Left ventricle myocardium superior (tissue), 1 donor: ENCODE measurements at regions not wholly inside any gene's neighbourhood (a gene's known extent, or its start where the extent isn't known, plus 50 kb on each side); places are given as distances from the start of the nearest gene placed in this dataset.
"Not testable (repeated sequence)": the region's sequence is repeated elsewhere in the genome, so short reads cannot be mapped to it uniquely, and the experiment has no call there.

Experiments
- ATAC-seq: fragments of 200-7000 bp; cut with Tn5 transposase; one replicate; pipeline ENCODE4 v1.9.1; 2020; ENCODE audit warnings: mild to moderate bottlenecking, moderate library complexity
- DNase-seq: peaks from one replicate; pipeline ENCODE4 v3.0.0-alpha.2; 2020
- intact Hi-C: fragments of 100-400 bp; cut with micrococcal nuclease; formaldehyde crosslinking; loops from one replicate; pipeline ENCODE4 v1.11.0; 2022
- donor health status: DM: no; HTN: yes; CAD: no; lungs with severe emphysema.

GRCh38 chr5:116982035-116982434, 407.4 kb upstream of the SEMA6A start:
- no peak for ATAC-seq
- intact Hi-C loops: no loop called here
- no peak for DNase-seq

DNA sequence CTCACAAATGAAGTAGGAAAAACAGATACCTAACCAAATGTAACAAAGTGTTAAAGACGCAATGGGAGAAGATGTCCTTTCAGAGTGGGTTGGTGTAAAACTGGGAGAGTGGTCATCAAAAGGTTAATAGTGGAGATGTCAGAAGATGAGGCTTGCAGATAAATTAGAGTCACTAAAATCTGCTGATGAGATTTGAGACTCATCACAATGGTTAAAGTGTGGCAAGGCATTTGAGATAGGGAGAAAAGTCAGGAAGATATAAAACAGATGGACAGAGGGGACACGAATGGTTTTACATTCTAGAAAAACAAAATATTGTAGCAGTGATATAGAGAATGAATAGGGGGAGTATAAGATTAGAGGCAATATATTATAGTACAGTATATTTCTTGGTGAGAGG, 406.0 kb upstream of the SEMA6A start:
- DNase-seq: no peak
- intact Hi-C loops: no loop called here
- ATAC-seq: no peak

GRCh38 chr5:116976767-116977166, 402.1 kb upstream of the SEMA6A start:
- intact Hi-C loops: no loop called here
- DNase-seq: no peak
- no peak for ATAC-seq

DNA sequence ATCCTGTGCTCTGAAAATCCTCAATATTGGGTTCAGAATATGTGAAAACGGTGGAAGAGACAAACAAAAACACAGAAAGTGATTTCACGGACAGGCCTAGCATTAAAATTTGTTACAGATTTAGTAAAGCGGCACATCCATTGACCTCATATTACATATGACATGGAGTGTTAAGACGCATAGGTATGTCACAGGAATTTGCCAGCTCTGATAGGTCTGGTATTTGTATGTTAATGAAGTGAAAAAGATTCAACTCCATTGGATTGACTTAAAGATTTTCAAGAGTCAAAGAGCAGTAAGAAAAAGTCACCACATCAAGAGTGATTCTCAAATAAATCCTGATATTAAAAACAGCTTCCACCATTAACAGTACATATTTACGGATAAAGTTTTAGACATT, 396.5 kb upstream of the SEMA6A start:
- ATAC-seq: no peak
- intact Hi-C loops: no loop called here
- no peak for DNase-seq

- no peak for DNase-seq
- ATAC-seq: no peak
- intact Hi-C loops: no loop called here
Observed at GRCh38 chr5:116970318-116970717, 395.7 kb upstream of the SEMA6A start.

- no peak for DNase-seq
- intact Hi-C loops: no loop called here
- no peak for ATAC-seq
Observed at GRCh38 chr5:116964438-116964837, 389.8 kb upstream of the SEMA6A start.

- ATAC-seq: no peak
- intact Hi-C loops: no loop called here
- no peak for DNase-seq
Observed at GRCh38 chr5:116961021-116961420, 386.4 kb upstream of the SEMA6A start.

- intact Hi-C loops: no loop called here
- ATAC-seq: no peak
- no peak for DNase-seq
Observed at GRCh38 chr5:116959843-116960242, 385.2 kb upstream of the SEMA6A start.

DNA sequence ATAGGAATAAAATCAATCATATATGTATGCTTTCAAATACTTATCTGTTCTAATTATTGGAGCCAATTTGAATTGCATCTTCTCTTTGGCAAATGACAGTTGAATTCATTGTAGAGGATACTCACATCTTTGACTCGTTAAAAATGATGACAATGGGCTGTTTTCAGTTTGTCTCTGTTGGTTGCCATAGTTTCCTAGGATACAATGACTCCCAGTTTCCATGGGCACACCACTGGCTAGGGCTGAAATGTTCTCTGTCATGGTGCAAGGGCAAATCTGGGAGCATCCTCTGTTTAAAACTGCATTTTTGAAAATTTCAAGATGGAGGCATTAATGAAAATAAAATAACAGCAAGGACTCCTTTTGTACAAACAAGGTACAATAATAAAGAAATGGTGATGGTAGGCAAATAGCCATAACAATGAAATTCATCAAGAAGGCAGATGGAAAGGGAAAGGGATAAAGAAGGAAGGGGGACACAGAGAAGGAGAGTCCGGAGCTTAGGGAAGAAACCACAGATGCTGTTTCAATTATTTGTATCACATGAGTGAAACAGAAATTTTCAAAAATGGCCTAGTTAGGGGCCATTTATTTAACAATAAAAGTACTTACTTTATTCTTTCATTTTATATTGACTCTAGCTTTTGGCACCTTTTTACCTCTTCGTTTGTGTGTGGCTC, 378.8 kb upstream of the SEMA6A start:
- intact Hi-C loops: no loop called here
- no peak for DNase-seq
- ATAC-seq: no peak

GRCh38 chr5:116951219-116951618, 376.6 kb upstream of the SEMA6A start:
- intact Hi-C loops: no loop called here
- ATAC-seq: no peak

DNA sequence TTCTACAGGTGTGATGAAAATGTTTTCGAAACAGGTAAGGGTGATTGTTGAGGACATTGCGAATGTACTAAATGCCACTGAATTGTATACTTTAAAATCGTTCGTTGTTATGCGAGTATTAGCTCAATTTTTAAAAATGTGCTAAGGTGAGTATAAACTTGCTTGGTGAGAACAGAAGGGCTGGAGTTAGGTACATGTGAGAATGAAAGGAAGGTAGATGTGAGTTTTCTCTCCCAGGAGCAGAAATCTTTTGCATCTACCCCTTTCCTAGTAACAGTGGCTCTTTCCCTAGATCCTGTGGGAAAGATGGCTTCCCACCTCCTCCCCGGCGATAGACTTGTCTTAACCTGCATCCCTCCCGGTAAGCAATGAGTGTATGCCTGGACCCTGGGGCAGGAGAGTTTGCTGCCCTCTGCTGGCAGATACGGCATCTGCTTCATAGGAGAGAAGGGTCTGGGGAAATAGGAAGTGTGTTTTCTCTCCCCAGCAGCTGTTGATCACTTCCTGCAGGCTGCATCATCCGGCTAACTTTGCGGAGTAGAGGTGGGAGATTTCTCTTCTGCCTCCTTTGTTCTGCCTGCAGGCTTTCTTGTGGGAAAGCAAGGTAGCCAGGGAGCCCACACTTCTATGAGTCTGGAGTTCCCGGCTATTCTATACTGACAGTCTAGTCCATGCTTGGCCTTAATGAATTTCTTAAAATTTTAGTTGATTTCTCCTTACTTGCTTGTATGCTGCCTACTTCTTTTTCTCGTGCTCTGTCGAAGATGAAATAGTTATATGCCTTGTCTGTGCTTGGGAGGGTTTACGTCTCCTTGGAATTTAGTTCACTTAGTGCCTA, 373.3 kb upstream of the SEMA6A start:
- peak; percentile 71 for DNase-seq
- peak; percentile 90 for ATAC-seq

More at GRCh38 chr5:116951219-116951618, 376.6 kb upstream of the SEMA6A start:
- no peak for DNase-seq

DNA sequence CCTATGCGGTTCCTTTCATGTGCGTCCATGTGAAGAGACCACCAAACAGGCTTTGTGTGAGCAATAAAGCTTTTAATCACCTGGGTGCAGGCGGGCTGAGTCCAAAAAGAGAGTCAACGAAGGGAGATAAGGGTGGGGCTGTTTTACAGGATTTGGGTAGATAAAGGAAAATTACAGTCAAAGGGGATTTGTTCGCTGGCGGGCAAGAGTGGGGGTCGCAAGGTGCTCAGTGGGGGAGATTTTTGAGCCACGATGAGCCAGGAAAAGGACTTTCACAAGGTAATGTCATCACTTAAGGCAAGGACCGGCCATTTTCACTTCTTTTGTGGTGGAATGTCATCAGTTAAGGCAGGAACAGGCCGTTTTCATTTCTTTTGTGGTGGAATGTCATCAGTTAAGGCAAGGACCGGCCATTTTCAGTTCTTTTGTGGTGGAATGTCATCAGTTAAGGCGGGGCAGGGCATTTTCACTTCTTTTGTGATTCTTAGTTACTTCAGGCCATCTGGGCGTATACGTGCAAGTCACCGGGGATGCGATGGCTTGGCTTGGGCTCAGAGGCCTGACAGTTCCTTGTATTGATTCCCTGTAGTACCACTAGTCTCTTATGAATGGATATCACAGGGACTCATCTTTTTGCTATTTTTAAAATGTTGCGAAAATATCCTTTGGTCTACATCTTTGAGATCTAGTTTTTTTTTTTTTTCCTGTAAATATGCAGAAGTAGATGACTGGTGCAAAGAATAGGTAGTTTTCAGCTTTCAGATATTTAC, 371.2 kb upstream of the SEMA6A start:
- not testable (repeated sequence) for DNase-seq, ATAC-seq
- intact Hi-C loops: loop anchor here (5.0 to 10.0 kb wide), 2 partner anchors 363 to 811 kb away; no protein-coding TSS in a partner anchor

More for the DNA sequence above, 373.3 kb upstream of the SEMA6A start:
- intact Hi-C loops: loop anchor here (5.0 to 10.0 kb wide), 2 partner anchors 366 to 813 kb away; no protein-coding TSS in a partner anchor

GRCh38 chr5:116944183-116944582, 369.6 kb upstream of the SEMA6A start:
- DNase-seq (no peak), ATAC-seq (no peak)
- intact Hi-C loops: loop anchor here (10.0 kb wide), 1 partner anchor 809 kb away; no protein-coding TSS in a partner anchor

GRCh38 chr5:116942622-116943021, 368.0 kb upstream of the SEMA6A start:
- no peak for ATAC-seq
- intact Hi-C loops: loop anchor here (10.0 kb wide), 1 partner anchor 808 kb away; no protein-coding TSS in a partner anchor
- DNase-seq: no peak

- ATAC-seq (peak; percentile 21), DNase-seq (no peak)
- intact Hi-C loops: loop anchor here (10.0 kb wide), 1 partner anchor 805 kb away; no protein-coding TSS in a partner anchor
Observed at GRCh38 chr5:116939641-116940040, 365.0 kb upstream of the SEMA6A start.

- intact Hi-C loops: no loop called here
- ATAC-seq: peak; percentile 45
- DNase-seq: no peak
Observed at GRCh38 chr5:116938488-116938887, 363.9 kb upstream of the SEMA6A start.

GRCh38 chr5:116935561-116936162, 361.0 kb upstream of the SEMA6A start:
- ATAC-seq: peak; percentile 78
- intact Hi-C loops: no loop called here
- DNase-seq: no peak

DNA sequence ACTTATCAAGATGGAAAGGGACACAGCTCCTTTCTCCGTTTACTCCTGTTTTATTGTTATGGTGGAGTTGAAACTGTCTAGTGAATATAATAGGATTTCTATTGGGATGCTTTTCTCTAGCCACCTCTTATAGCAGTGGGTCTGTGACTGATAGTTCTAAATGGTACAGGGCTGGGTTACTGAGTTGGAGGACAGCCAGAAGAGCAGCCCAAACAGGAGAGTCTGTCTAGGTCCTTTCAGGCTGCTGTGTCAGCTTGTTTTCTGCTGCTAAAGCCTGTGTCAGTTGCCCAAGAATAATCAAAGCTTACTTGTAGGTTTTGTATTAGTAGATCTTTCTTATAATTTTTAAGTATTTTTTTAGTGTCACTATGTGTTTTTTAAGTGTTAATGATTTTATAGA, 356.0 kb upstream of the SEMA6A start:
- ATAC-seq (no peak), DNase-seq (no peak)
- intact Hi-C loops: no loop called here

- DNase-seq (no peak), ATAC-seq (no peak)
- intact Hi-C loops: no loop called here
Observed at GRCh38 chr5:116923344-116923743, 348.7 kb upstream of the SEMA6A start.
